DMS153 treated with DMSO at 0.1 percent for 48 hours (cell line): ENCODE measurements at regions not wholly inside any gene's neighbourhood (a gene's known extent, or its start where the extent isn't known, plus 50 kb on each side); places are given as distances from the start of the nearest gene placed in this dataset.
"Not testable (repeated sequence)": the region's sequence is repeated elsewhere in the genome, so short reads cannot be mapped to it uniquely, and the experiment has no call there.

Source experiments
- DNase-seq: peaks from one replicate; lab custom pipeline; 2025; ENCODE audit not compliant: unreplicated experiment; lab: John Stamatoyannopoulos, UW

- DNase-seq = no peak
These were observed 1434.0 kb upstream of the EYS start for GRCh38 chr6:67141005-67141404.

- DNase-seq = no peak
These were observed 1426.9 kb upstream of the EYS start for GRCh38 chr6:67133973-67134372.

- no peak for DNase-seq
These were observed 1424.8 kb upstream of the EYS start for GRCh38 chr6:67131827-67132226.

- DNase-seq = no peak
These were observed 1422.8 kb upstream of the EYS start for GRCh38 chr6:67129780-67130179.

- no peak for DNase-seq
These were observed 1420.0 kb upstream of the EYS start for GRCh38 chr6:67127041-67127440.

- DNase-seq = no peak
These were observed 1414.1 kb upstream of the EYS start for GRCh38 chr6:67121115-67121514.

GRCh38 chr6:67112120-67112519 is 1405.1 kb upstream of the EYS start:
- DNase-seq = no peak

GRCh38 chr6:67102743-67103142 is 1395.7 kb upstream of the EYS start:
- DNase-seq = no peak

GRCh38 chr6:67095618-67096226 is 1388.7 kb upstream of the EYS start:
- not testable (repeated sequence) for DNase-seq

- DNase-seq = no peak
These were observed 1387.5 kb upstream of the EYS start for GRCh38 chr6:67094431-67094946.

GRCh38 chr6:67073938-67074337 is 1366.9 kb upstream of the EYS start:
- no peak for DNase-seq

GRCh38 chr6:67068781-67069180 is 1361.8 kb upstream of the EYS start:
- DNase-seq = no peak

GRCh38 chr6:67064323-67064722 is 1357.3 kb upstream of the EYS start:
- DNase-seq = no peak

GRCh38 chr6:67047996-67048395 is 1341.0 kb upstream of the EYS start:
- no peak for DNase-seq

GRCh38 chr6:67045076-67045475 is 1338.0 kb upstream of the EYS start:
- no peak for DNase-seq

- DNase-seq = no peak
These were observed 1324.4 kb upstream of the EYS start for GRCh38 chr6:67031451-67031850.

- no peak for DNase-seq
These were observed 1323.8 kb upstream of the EYS start for GRCh38 chr6:67030861-67031260.

- no peak for DNase-seq
These were observed 1310.0 kb upstream of the EYS start for GRCh38 chr6:67016921-67017460.

- no peak for DNase-seq
These were observed 1304.4 kb upstream of the EYS start for GRCh38 chr6:67011441-67011840.

GRCh38 chr6:67009818-67010217 is 1302.8 kb upstream of the EYS start:
- no peak for DNase-seq

- no peak for DNase-seq
These were observed 1296.8 kb upstream of the EYS start for GRCh38 chr6:67003844-67004243.

- DNase-seq = no peak
These were observed 1293.1 kb upstream of the EYS start for GRCh38 chr6:67000121-67000520.

- DNase-seq = not testable (repeated sequence)
These were observed 1290.6 kb upstream of the EYS start for GRCh38 chr6:66997579-66997978.
